GM12878 (cell line): ENCODE measurements at regions not wholly inside any gene's neighbourhood (a gene's known extent, or its start where the extent isn't known, plus 50 kb on each side); places are given as distances from the start of the nearest gene placed in this dataset.

ENCODE experiments used
- ATAC-seq: fragments of 200-7000 bp; cut with Tn5 transposase; 3 replicates; pipeline ENCODE4 v1.9.1; 2020; ENCODE audit warnings: mild to moderate bottlenecking, moderate library complexity
- BruUV-seq: library from RNA; stranded (reverse); fragments of 400-500 nt; replicated peaks from 2 replicates; lab custom pipeline; 2021; lab: Mats Ljungman, UMichigan
- CTCF ChIA-PET: fragments of 300-600 bp; sonication (Branson Sonifier 250); formaldehyde crosslinking; extraction: SDS; loops from one replicate; lab custom pipeline; 2021; ENCODE audit warnings: inconsistent platforms; lab: Yijun Ruan, JAX
- POLR2A ChIA-PET: fragments of 350-600 bp; formaldehyde crosslinking; extraction: SDS; loops from one replicate; lab custom pipeline; 2021; ENCODE audit warnings: inconsistent platforms; lab: Charles Lee
- RAD21 ChIA-PET: fragments of 300-600 bp; sonication (Branson Sonifier 250); formaldehyde crosslinking; loops from one replicate; lab custom pipeline; 2023; ENCODE audit warnings: antibody characterized with exemption; ENCODE audit not compliant: unreplicated experiment; lab: Charles Lee
- SMC1A ChIA-PET: fragments of 300-600 bp; sonication (Branson Sonifier 250); formaldehyde crosslinking; loops from one replicate; lab custom pipeline; 2023; ENCODE audit not compliant: unreplicated experiment, uncharacterized antibody; lab: Charles Lee
- DNase-seq: peaks from one replicate; pipeline ENCODE4 v3.0.0-alpha.2; 2011; ENCODE audit warnings: low read depth, low spot score
- FAIRE-seq: peaks from 3 replicates; lab custom pipeline; 2011; peaks lifted over from hg19 to GRCh38; lab: Jason Lieb, UNC
- H2AFZ ChIP-seq: 2 replicates; pipeline ENCODE4 v1.6.0; 2011; ENCODE audit warnings: low read depth, low read length, control low read depth; ENCODE audit not compliant: control insufficient read depth
- H3K27ac ChIP-seq: 2 replicates; pipeline ENCODE4 v1.5.1; 2011; ENCODE audit warnings: control low read depth; ENCODE audit not compliant: control insufficient read depth, insufficient read depth
- H3K27me3 ChIP-seq, 2 experiments: replicated peaks in 1 of 2; 2 replicates each; pipeline versions ENCODE4 v1.6.0 to v1.6.1; 2011; ENCODE audit warnings: low read length in 1 of 2; ENCODE audit not compliant: control insufficient read depth in 2 of 2, insufficient read depth in 2 of 2
- H3K36me3 ChIP-seq, 2 experiments: 2 replicates each; pipeline ENCODE4 v1.5.1; 2011; ENCODE audit warnings: low read length in 1 of 2; ENCODE audit not compliant: control insufficient read depth in 2 of 2, insufficient read depth in 2 of 2
- H3K4me1 ChIP-seq: 2 replicates; pipeline ENCODE4 v1.6.1; 2011; ENCODE audit warnings: mild to moderate bottlenecking, low read length, moderate library complexity, mixed read lengths; ENCODE audit not compliant: control insufficient read depth, insufficient read depth
- H3K4me2 ChIP-seq: 2 replicates; pipeline ENCODE4 v1.6.0; 2011; ENCODE audit warnings: control low read depth; ENCODE audit not compliant: control insufficient read depth, insufficient read depth
- H3K4me3 ChIP-seq: fragments of 200-600 bp; sonication (generic); 2 replicates; pipeline ENCODE4 v1.5.1; 2016
- H3K79me2 ChIP-seq: 2 replicates; pipeline ENCODE4 v1.6.0; 2011; ENCODE audit warnings: low read length; ENCODE audit not compliant: control insufficient read depth, insufficient read depth
- H3K9ac ChIP-seq: 2 replicates; pipeline ENCODE4 v1.8.0; 2011; ENCODE audit warnings: low read length, control low read depth, mixed read lengths; ENCODE audit not compliant: control insufficient read depth, insufficient read depth
- H3K9me3 ChIP-seq: replicated peaks from 3 replicates; pipeline ENCODE4 v1.5.1; 2011; ENCODE audit warnings: mild to moderate bottlenecking, low read length; ENCODE audit not compliant: control insufficient read depth, insufficient read depth
- H4K20me1 ChIP-seq: 2 replicates; pipeline ENCODE4 v1.6.0; 2011; ENCODE audit not compliant: control insufficient read depth, insufficient read depth
- CTCF ChIP-seq, 3 experiments: IDR thresholded peaks in 2 of 3; conservative IDR thresholded peaks in 1 of 3; 2 replicates each; pipeline ENCODE4 v1.5.1; 2011; ENCODE audit warnings: low read depth in 3 of 3, low read length in 3 of 3, mild to moderate bottlenecking in 3 of 3, control low read depth in 2 of 3, moderate library complexity in 2 of 3, inconsistent platforms in 1 of 3, mixed read lengths in 1 of 3; ENCODE audit not compliant: control insufficient read depth in 2 of 3, insufficient read depth in 1 of 3; ENCODE audit errors: extremely low read depth in 1 of 3
- EZH2 ChIP-seq: IDR thresholded peaks from 2 replicates; pipeline ENCODE4 v1.6.1; 2012; ENCODE audit warnings: low read depth, mild to moderate bottlenecking, control low read depth, inconsistent platforms, low read length, borderline replicate concordance; ENCODE audit not compliant: control insufficient read depth
- FOXK2 ChIP-seq: fragments of 450-650 bp; IDR thresholded peaks from 2 replicates; pipeline ENCODE4 v1.6.1; 2017; ENCODE audit warnings: mild to moderate bottlenecking, moderate library complexity
- HSF1 ChIP-seq: fragments of 150-350 bp; IDR thresholded peaks from 2 replicates; pipeline ENCODE4 v1.6.1; 2014; ENCODE audit warnings: mild to moderate bottlenecking, low read depth, low read length
- NFYB ChIP-seq: IDR thresholded peaks from 2 replicates; pipeline ENCODE4 v1.6.1; 2011; ENCODE audit warnings: low read depth, mild to moderate bottlenecking, low read length, improper control_type of control experiment, moderate library complexity; ENCODE audit not compliant: insufficient read depth
- NR2C1 ChIP-seq: fragments of 450-650 bp; IDR thresholded peaks from 2 replicates; pipeline ENCODE4 v1.6.1; 2017; ENCODE audit warnings: antibody characterized with exemption, mild to moderate bottlenecking, moderate library complexity
- SUZ12 ChIP-seq: fragments of 200-600 bp; sonication (generic); IDR thresholded peaks from one replicate; pipeline ENCODE4 v1.6.1; 2018; ENCODE audit warnings: antibody characterized with exemption, mild to moderate bottlenecking; ENCODE audit not compliant: unreplicated experiment
- TBL1XR1 ChIP-seq: IDR thresholded peaks from 2 replicates; pipeline ENCODE4 v1.6.1; 2012; ENCODE audit warnings: low read depth, low read length, improper control_type of control experiment
- ZBTB33 ChIP-seq: fragments of 450-650 bp; IDR thresholded peaks from 2 replicates; pipeline ENCODE4 v1.6.1; 2017; ENCODE audit warnings: mild to moderate bottlenecking
- WGBS: methylation state at CpG from one replicate; pipeline ENCODE4 v1.1.6; 2016; ENCODE audit warnings: low lambda C conversion rate; ENCODE audit not compliant: insufficient replicate concordance, insufficient coverage; ENCODE audit errors: missing lambda C conversion rate; 5-methylcytosine and 5-hydroxymethylcytosine counted together
- in situ Hi-C: fragments of 300-500 bp; cut with MboI; formaldehyde crosslinking; loops from 9 replicates; pipeline ENCODE4 v1.14.3; 2018; ENCODE audit warnings: mixed read lengths
- intact Hi-C: fragments of 100-400 bp; cut with micrococcal nuclease; formaldehyde crosslinking; loops from one replicate; pipeline ENCODE4 v1.14.2; 2022; ENCODE audit not compliant: unreplicated experiment

GRCh38 chr11:23490557-23491235 lies 630.4 kb upstream of the CCDC179 start:
- in situ Hi-C loops (no loop called here), intact Hi-C loops (no loop called here)
- WGBS: 2% methylated on average over 3 of the region's 3 CpGs
- no peak overlapping the region for H2AFZ ChIP-seq
- H3K4me2 ChIP-seq: no peak overlapping the region
- DNase-seq (no peak), FAIRE-seq (no peak), ATAC-seq (no peak)
- ChIA-PET RAD21 (no interaction called here), CTCF (interaction anchor here (1.0 kb wide), 1 partner anchor 10 kb away, joined by 3 read pairs; no protein-coding TSS in a partner anchor), POLR2A (interaction anchor here (0.5 kb wide), 1 partner anchor 433 kb away, joined by 5 read pairs; no protein-coding TSS in a partner anchor), SMC1A (no interaction called here)
- no peak overlapping the region for H3K4me3 ChIP-seq
- TF ChIP-seq EZH2: no peak
- TF ChIP-seq ZBTB33: no peak
- no peak for TF ChIP-seq TBL1XR1
- no peak for TF ChIP-seq NR2C1
- TF ChIP-seq HSF1: no peak
- TF ChIP-seq FOXK2: no peak
- no peak for TF ChIP-seq SUZ12
- no peak for TF ChIP-seq NFYB
- no peak for TF ChIP-seq CTCF (IDR thresholded peaks at IDR 0.05 in 2 of 3, conservative IDR thresholded peaks at IDR 0.05 in 1 of 3; ENCODE audit: control insufficient read depth in 2 of 3, extremely low read depth in 1 of 3, insufficient read depth in 1 of 3, low read depth in 3 of 3, low read length in 3 of 3)
- H3K9me3 ChIP-seq: no peaks in the 10 kb centered on the region
- no peak overlapping the region for H3K27ac ChIP-seq
- no peaks in the 10 kb centered on the region for H3K27me3 ChIP-seq
- no peaks in the 10 kb centered on the region for H3K79me2 ChIP-seq
- no peak overlapping the region for H3K9ac ChIP-seq
- H4K20me1 ChIP-seq: no peaks in the 10 kb centered on the region
- no peaks in the 10 kb centered on the region for H3K36me3 ChIP-seq
- BruUV-seq: no TSS peak
- H3K4me1 ChIP-seq: no peaks in the 10 kb centered on the region
